K562 (cell line): ENCODE measurements at regions not wholly inside any gene's neighbourhood (a gene's known extent, or its start where the extent isn't known, plus 50 kb on each side); places are given as distances from the start of the nearest gene placed in this dataset.

ENCODE experiments used
- HDAC2 ChIP-seq: fragments of 450-650 bp; IDR thresholded peaks from 2 replicates; pipeline ENCODE4 v1.6.1; 2016; ENCODE audit warnings: mild to moderate bottlenecking
- ILK ChIP-seq: fragments of 450-650 bp; IDR thresholded peaks from 2 replicates; pipeline ENCODE4 v1.6.1; 2016; ENCODE audit warnings: missing genetic modification characterization, low read depth, mild to moderate bottlenecking, missing compliant biosample characterization, moderate library complexity, borderline replicate concordance
- KLF6 ChIP-seq: fragments of 250-450 bp; sonication (Bioruptor Pico); IDR thresholded peaks from 2 replicates; pipeline ENCODE4 v1.4.0; 2020; ENCODE audit warnings: mild to moderate bottlenecking, moderate library complexity, borderline replicate concordance
- MTA3 ChIP-seq: fragments of 450-650 bp; formaldehyde crosslinking; IDR thresholded peaks from 2 replicates; pipeline ENCODE4 v1.6.1; 2017; ENCODE audit warnings: mild to moderate bottlenecking, borderline replicate concordance
- NONO ChIP-seq, 2 experiments: fragments of 200-400 bp in 1 of 2; fragments of 450-650 bp in 1 of 2; formaldehyde crosslinking in 1 of 2; IDR thresholded peaks; 2 replicates each; pipeline ENCODE4 v1.6.1; 2017; ENCODE audit warnings: low read depth in 2 of 2, mild to moderate bottlenecking in 2 of 2, moderate library complexity in 2 of 2, low read length in 1 of 2
- RBM14 ChIP-seq: fragments of 200-400 bp; formaldehyde crosslinking; IDR thresholded peaks from 2 replicates; pipeline ENCODE4 v1.6.1; 2018; ENCODE audit warnings: low read depth, mild to moderate bottlenecking, low read length, moderate library complexity, borderline replicate concordance; ENCODE audit not compliant: insufficient read depth
- ZNF395 ChIP-seq: fragments of 200-800 bp; sonication (Bioruptor generic); IDR thresholded peaks from 2 replicates; pipeline ENCODE4 v1.6.1; 2017; ENCODE audit warnings: missing genetic modification characterization, missing compliant biosample characterization
- TF ChIP-seq, protein P1 (sequence below): sonication (generic); formaldehyde crosslinking; IDR thresholded peaks from 2 replicates; pipeline ENCODE4 v1.8.0; 2023; ENCODE audit warnings: missing genetic modification reagents, mild to moderate bottlenecking, borderline replicate concordance
- TF ChIP-seq, protein P2 (sequence below), 3 experiments: IDR thresholded peaks in 2 of 3; conservative IDR thresholded peaks in 1 of 3; 2 replicates each; pipeline ENCODE4 v1.5.1; 2011 to 2012; ENCODE audit warnings: low read length in 3 of 3, mild to moderate bottlenecking in 3 of 3, control low read depth in 2 of 3, improper control_type of control experiment in 1 of 3, inconsistent platforms in 1 of 3, low read depth in 1 of 3, mixed read lengths in 1 of 3, moderate library complexity in 1 of 3; ENCODE audit not compliant: insufficient read depth in 2 of 3

DNA sequence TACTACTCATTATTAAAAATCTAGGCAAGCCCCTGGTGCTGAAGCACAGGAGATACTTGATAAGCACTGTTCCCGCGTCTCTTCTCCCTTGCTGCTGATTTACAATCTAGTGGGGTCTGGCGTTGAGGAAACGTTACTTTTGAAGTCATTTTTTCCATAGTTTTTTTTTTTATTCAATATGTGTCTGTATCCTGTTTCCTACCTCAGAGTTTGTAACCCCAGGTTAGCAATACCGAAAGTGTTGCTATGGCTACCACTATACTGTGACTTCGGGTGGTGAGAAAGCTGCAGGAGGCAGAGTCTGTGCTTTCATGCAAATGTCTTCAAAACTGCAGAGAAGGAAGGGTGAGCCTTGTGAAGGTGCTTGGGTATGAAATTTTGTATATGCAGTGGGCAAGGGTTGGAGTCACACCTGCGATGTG lies 458.8 kb upstream of the GHITM start (continued):
- no peak for TF ChIP-seq ZNF395 (CRISPR knock-in tag)
- TF ChIP-seq, protein P1, sequence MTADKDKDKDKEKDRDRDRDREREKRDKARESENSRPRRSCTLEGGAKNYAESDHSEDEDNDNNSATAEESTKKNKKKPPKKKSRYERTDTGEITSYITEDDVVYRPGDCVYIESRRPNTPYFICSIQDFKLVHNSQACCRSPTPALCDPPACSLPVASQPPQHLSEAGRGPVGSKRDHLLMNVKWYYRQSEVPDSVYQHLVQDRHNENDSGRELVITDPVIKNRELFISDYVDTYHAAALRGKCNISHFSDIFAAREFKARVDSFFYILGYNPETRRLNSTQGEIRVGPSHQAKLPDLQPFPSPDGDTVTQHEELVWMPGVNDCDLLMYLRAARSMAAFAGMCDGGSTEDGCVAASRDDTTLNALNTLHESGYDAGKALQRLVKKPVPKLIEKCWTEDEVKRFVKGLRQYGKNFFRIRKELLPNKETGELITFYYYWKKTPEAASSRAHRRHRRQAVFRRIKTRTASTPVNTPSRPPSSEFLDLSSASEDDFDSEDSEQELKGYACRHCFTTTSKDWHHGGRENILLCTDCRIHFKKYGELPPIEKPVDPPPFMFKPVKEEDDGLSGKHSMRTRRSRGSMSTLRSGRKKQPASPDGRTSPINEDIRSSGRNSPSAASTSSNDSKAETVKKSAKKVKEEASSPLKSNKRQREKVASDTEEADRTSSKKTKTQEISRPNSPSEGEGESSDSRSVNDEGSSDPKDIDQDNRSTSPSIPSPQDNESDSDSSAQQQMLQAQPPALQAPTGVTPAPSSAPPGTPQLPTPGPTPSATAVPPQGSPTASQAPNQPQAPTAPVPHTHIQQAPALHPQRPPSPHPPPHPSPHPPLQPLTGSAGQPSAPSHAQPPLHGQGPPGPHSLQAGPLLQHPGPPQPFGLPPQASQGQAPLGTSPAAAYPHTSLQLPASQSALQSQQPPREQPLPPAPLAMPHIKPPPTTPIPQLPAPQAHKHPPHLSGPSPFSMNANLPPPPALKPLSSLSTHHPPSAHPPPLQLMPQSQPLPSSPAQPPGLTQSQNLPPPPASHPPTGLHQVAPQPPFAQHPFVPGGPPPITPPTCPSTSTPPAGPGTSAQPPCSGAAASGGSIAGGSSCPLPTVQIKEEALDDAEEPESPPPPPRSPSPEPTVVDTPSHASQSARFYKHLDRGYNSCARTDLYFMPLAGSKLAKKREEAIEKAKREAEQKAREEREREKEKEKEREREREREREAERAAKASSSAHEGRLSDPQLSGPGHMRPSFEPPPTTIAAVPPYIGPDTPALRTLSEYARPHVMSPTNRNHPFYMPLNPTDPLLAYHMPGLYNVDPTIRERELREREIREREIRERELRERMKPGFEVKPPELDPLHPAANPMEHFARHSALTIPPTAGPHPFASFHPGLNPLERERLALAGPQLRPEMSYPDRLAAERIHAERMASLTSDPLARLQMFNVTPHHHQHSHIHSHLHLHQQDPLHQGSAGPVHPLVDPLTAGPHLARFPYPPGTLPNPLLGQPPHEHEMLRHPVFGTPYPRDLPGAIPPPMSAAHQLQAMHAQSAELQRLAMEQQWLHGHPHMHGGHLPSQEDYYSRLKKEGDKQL, result no peak
- TF ChIP-seq HDAC2, result no peak
- no peak for TF ChIP-seq KLF6 (CRISPR knock-in tag)
- TF ChIP-seq ILK (tag), result no peak
- TF ChIP-seq, protein P2, sequence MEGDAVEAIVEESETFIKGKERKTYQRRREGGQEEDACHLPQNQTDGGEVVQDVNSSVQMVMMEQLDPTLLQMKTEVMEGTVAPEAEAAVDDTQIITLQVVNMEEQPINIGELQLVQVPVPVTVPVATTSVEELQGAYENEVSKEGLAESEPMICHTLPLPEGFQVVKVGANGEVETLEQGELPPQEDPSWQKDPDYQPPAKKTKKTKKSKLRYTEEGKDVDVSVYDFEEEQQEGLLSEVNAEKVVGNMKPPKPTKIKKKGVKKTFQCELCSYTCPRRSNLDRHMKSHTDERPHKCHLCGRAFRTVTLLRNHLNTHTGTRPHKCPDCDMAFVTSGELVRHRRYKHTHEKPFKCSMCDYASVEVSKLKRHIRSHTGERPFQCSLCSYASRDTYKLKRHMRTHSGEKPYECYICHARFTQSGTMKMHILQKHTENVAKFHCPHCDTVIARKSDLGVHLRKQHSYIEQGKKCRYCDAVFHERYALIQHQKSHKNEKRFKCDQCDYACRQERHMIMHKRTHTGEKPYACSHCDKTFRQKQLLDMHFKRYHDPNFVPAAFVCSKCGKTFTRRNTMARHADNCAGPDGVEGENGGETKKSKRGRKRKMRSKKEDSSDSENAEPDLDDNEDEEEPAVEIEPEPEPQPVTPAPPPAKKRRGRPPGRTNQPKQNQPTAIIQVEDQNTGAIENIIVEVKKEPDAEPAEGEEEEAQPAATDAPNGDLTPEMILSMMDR (IDR thresholded peaks at IDR 0.05 in 2 of 3, conservative IDR thresholded peaks at IDR 0.05 in 1 of 3; ENCODE audit: insufficient read depth in 2 of 3, low read depth in 1 of 3, low read length in 3 of 3), result no peak
- TF ChIP-seq NONO (IDR thresholded peaks at IDR 0.05; ENCODE audit: low read depth in 2 of 2, low read length in 1 of 2), result no peak
- TF ChIP-seq MTA3, result no peak
- TF ChIP-seq RBM14, result no peak
